ENCODE measurements at regions not wholly inside any gene's neighbourhood (a gene's known extent, or its start where the extent isn't known, plus 50 kb on each side); places are given as distances from the start of the nearest gene placed in this dataset.

DNA sequence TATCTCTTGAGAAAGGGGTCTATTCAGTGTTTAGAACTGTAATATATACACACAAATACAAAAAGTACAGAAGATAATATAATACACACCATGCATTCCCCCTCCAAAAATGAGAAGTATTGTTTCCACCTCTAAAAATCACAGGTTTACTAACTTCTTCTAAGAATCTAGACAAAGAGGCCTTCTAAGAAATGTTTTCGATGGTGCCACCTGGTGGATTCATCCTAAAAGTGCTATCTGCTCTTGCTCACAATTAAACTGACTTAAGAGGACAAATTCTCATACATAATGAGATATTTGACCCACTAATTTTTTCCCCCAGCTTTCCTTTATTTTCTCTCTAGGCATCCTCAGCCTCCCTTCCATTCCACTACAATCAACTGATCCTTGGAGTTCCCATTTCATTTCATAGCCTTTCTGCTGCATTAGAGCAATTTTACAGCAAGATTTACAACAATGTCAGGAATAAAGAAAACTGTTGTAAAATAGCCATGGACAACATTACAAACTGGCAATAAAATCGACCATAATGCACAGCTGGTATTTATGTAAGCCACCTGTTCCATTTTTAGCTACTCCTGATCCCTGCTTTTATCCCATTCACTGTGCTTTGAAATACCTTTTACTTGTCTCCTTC, 124.6 kb downstream of the ARRDC4 start:
- TF ChIP-seq, protein P1, sequence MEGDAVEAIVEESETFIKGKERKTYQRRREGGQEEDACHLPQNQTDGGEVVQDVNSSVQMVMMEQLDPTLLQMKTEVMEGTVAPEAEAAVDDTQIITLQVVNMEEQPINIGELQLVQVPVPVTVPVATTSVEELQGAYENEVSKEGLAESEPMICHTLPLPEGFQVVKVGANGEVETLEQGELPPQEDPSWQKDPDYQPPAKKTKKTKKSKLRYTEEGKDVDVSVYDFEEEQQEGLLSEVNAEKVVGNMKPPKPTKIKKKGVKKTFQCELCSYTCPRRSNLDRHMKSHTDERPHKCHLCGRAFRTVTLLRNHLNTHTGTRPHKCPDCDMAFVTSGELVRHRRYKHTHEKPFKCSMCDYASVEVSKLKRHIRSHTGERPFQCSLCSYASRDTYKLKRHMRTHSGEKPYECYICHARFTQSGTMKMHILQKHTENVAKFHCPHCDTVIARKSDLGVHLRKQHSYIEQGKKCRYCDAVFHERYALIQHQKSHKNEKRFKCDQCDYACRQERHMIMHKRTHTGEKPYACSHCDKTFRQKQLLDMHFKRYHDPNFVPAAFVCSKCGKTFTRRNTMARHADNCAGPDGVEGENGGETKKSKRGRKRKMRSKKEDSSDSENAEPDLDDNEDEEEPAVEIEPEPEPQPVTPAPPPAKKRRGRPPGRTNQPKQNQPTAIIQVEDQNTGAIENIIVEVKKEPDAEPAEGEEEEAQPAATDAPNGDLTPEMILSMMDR (IDR thresholded peaks at IDR 0.05): peak; percentile 35 to 77 (median 71)
- no peak for TF ChIP-seq POLR2A (IDR thresholded peaks at IDR 0.05)
